AG09309 (cell line): ENCODE measurements at regions not wholly inside any gene's neighbourhood (a gene's known extent, or its start where the extent isn't known, plus 50 kb on each side); places are given as distances from the start of the nearest gene placed in this dataset.

Experiments used
- DNase-seq: peaks from one replicate; pipeline ENCODE4 v3.0.0-alpha.2; 2010; ENCODE audit warnings: low read depth
- H3K4me3 ChIP-seq: 2 replicates; pipeline ENCODE4 v1.5.1; 2011; ENCODE audit warnings: mild to moderate bottlenecking, low read depth, low read length, moderate library complexity; ENCODE audit not compliant: control insufficient read depth
- TF ChIP-seq, protein P1 (sequence below): IDR thresholded peaks from 2 replicates; pipeline ENCODE4 v1.5.1; 2011; ENCODE audit warnings: mild to moderate bottlenecking, low read depth, low read length, inconsistent platforms; ENCODE audit not compliant: insufficient read depth, control insufficient read depth; ENCODE audit errors: missing control alignments

DNA sequence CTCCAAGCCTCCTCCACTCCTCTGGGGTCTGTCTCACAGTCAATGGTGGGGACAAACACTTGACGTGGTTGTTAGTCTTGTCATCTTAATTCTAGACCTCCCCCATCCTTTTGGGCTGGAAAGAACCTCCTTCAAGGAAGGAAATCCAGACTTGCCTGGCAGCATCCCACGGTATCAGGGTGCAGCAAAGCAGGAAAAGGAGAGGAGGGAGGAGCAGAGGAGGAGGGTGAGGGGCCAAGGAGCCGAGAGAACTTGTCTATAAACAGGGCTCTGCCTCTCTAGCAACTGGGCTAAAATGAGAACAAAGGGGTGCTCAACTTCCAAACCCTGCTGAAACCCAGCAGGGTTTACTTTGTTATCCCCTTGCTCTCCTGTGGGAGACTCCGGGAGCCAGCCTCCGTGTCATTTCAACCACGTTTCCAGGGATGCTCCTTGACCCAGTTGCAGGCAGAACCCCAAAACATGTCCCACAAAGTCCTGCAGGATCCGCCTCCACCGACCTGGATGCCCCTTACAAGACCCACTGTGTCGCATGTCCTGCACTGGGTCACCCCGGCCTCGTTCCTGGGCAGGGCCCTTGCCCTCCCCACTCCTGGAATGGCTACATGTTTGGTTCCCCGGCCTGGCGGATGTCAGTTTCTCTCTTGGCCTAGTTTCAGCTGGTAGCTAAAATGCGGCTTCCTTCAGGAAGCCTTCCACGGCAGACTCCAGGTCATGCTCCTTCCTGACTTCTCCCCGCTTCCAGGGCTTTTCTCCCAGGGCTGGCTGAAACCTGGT lies 69.7 kb upstream of the MGMT start:
- H3K4me3 ChIP-seq, result no peak overlapping the region
- TF ChIP-seq, protein P1, sequence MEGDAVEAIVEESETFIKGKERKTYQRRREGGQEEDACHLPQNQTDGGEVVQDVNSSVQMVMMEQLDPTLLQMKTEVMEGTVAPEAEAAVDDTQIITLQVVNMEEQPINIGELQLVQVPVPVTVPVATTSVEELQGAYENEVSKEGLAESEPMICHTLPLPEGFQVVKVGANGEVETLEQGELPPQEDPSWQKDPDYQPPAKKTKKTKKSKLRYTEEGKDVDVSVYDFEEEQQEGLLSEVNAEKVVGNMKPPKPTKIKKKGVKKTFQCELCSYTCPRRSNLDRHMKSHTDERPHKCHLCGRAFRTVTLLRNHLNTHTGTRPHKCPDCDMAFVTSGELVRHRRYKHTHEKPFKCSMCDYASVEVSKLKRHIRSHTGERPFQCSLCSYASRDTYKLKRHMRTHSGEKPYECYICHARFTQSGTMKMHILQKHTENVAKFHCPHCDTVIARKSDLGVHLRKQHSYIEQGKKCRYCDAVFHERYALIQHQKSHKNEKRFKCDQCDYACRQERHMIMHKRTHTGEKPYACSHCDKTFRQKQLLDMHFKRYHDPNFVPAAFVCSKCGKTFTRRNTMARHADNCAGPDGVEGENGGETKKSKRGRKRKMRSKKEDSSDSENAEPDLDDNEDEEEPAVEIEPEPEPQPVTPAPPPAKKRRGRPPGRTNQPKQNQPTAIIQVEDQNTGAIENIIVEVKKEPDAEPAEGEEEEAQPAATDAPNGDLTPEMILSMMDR, result no peak
- no peak for DNase-seq

DNA sequence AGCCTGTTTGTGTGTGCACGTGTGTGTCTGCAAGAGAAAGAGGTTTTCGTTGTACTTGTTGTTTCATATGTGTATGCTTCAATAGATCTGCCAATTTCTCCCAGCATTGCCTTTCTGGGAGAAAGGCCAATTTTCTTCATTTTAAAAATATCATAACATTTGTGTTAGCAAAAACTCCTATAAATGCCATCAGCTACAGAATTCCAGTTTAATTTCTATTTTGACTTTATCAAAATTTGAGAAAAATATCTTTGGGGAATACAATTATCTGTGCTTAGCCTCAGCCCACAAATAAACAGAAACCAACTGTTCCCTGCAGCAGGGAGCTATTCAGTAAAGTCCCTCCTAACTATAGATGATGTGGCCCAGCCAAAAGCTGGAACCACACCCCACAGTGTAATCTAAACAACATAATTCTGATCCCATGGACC lies 68.3 kb upstream of the MGMT start:
- no peak for DNase-seq
- TF ChIP-seq, protein P1, result no peak
- H3K4me3 ChIP-seq, result no peak overlapping the region

DNA sequence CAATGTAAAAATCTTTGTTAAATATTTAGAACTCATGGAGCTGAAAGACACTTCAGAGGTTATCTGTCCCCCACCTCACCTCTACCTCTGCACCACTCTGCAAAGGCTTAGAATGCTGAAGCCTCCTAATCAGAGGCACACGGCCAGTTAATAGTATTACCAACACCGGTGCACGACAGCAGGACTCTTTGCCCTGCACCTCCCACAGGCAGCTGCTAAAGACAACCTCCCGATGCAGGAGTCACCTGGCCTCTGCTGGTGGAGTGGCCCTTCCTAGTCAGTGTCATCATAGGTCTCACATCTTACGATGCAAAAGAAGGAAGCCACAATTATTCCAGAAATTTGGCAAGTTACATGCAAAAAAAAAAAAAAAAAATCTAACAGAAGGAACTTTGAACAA lies 66.6 kb upstream of the MGMT start:
- TF ChIP-seq, protein P1, result no peak
- H3K4me3 ChIP-seq, result no peak overlapping the region
- DNase-seq, result no peak

DNA sequence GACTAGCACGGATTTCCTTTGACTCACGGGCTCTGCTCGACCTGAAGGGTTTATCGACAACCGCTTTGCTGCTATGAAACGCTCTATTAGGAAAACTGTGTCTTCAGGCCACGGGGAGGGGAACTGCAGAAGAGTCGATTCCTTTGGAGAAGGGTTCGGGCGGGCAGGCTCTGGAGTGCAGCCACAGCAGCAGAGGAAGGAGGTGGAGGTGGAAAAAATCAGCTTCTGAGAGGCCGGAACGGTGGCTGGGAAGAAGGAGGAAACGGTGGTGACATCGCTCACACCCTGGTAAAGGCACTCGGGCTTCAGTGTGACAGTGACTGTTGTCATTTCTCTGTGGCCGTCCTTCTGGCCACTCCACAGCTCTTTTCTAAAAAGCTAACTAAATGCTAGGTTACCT lies 64.6 kb upstream of the MGMT start:
- TF ChIP-seq, protein P1, result no peak
- no peak overlapping the region for H3K4me3 ChIP-seq
- DNase-seq, result no peak

DNA sequence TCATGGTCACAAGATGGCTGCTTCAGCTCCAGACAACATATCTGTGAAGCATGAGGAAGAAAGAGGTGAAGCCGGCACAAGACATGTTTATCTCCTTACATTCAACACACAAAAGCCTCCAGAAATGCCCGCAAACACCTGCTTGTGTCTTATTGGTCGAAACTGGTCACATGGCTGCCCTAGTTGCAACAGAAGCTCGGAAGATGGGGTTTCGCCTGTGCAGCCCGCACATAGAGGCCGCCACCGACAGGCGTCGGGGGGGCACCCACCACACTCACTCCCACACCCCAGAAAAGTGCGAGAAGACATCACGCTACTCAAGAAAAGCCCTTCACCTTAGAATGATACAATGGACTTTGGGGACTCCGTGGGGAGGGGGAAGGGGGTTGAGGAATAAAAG lies 63.0 kb upstream of the MGMT start:
- no peak for DNase-seq
- no peak overlapping the region for H3K4me3 ChIP-seq
- TF ChIP-seq, protein P1, result no peak

DNA sequence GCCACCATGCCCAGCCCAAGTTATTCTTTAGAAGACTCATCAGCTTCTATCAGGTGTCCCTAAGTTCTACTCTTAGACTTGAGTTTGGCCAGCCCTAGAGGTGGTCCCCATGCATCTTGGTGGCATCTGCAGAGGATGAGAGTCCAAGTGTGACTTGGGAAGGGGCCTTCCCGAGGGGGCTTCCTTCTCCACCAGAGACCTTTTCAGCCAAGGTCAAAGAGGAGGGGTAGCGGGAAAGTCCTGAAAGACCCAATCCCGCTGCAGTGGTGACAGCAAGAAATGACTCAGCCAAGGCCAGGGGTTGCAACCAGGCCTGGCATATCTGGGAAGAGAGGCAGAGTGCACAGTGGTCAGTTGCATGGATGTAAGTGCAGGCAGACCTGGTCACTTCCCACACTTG lies 61.7 kb upstream of the MGMT start:
- TF ChIP-seq, protein P1, result no peak
- no peak overlapping the region for H3K4me3 ChIP-seq
- no peak for DNase-seq
